RPMI8226 (cell line): ENCODE measurements at regions not wholly inside any gene's neighbourhood (a gene's known extent, or its start where the extent isn't known, plus 50 kb on each side); places are given as distances from the start of the nearest gene placed in this dataset.
A peak's percentile ranks its signal among the peaks of the same experiment; 100 is the strongest.
"Not testable (repeated sequence)": the region's sequence is repeated elsewhere in the genome, so short reads cannot be mapped to it uniquely, and the experiment has no call there.

Experiments used
- DNase-seq: peaks from one replicate; pipeline ENCODE4 v3.0.0-alpha.2; 2015

DNA sequence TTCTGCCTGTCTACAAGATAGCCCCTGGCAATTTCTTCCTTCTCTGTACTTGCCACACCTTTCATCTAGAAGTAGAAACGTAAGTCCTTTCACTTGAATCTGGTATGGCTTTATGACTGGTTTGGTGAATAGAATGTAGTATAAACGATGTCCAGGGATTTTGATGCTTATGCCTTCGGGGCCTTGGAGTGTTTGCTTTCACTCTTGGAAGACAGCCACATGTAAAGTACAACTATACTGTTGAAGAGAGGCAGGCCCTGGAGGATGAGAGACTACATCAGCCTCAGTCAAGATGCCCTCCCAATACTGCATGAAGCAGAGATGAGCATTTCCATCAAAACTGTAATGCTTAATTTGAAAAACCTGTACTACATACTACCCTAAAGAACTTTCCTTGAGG, 553.8 kb upstream of the C9orf72 start:
- no peak for DNase-seq

GRCh38 chr9:28134446-28134976, 561.2 kb upstream of the C9orf72 start:
- no peak for DNase-seq

DNA sequence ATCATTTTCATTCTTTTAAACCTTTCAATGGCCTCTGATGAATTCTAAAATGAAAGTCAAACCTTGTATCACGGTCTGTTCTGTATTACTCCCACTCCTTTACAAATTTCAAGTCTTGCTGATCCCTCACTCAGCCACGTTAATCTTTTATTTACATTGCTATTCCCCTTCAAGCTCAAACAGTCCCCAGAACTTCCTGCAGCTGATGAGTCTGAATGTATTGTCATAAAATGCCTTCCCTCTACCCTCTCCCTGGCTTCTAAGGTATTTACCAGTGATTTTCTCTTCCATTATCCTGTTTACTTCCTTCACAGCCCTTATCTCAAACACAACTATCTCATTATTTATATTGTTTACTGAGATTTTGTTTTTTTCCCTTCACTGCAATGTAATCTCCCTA, 562.3 kb upstream of the C9orf72 start:
- no peak for DNase-seq

- no peak for DNase-seq
Measured at GRCh38 chr9:28136113-28136512, 562.8 kb upstream of the C9orf72 start.

DNA sequence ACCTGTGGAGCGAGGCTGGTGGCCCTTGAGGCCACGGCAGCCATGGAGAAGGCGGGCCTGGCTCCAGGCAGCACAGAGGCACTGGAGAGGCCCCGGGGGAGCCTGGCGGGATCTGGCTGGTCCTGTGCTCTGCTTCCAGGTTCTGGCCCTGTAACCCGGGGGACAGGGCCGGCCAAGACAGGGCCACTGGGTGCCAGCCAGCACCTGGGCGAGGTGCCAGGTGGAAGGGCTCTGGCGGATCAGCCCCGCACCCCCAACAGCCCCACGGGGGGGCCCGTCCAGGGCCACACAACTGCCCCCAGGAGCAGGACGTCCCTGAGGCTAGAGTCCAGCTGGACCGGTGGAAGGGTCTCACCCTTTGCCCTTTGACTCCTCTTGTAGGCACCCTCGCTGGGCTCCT, 574.1 kb upstream of the C9orf72 start:
- DNase-seq: not testable (repeated sequence)

DNA sequence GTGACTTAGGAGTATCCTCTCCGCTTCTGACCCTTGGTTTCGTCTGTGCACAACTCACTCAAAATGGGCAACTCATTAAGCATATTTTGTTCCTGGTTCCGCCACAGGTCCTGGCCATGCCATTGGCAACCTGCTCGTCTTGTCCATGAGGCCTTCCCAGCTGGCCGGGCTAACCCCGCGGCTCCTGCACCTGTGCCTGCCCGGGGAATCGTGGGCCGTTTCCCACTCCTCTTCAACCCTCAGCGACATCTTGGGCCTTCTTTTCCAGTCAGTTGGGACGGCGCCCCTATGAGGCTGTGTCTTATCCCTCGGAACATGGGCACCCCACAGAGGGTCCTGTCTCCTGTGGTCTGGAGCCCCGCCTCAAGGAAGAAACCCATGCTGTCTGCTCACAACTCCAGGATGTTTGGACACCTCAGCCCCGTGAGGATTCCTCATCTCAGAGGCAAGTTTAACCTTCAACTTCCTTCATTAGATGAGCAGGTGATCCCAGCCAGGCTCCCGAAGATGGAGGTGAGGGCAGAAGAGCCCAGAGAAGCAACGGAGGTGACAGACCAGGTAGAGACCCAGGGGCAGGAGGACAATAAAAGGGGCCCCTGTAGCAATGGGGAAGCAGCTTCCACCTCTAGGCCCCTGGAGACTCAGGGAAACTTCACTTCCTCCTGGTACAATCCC, 574.8 kb upstream of the C9orf72 start:
- DNase-seq: not testable (repeated sequence)

DNA sequence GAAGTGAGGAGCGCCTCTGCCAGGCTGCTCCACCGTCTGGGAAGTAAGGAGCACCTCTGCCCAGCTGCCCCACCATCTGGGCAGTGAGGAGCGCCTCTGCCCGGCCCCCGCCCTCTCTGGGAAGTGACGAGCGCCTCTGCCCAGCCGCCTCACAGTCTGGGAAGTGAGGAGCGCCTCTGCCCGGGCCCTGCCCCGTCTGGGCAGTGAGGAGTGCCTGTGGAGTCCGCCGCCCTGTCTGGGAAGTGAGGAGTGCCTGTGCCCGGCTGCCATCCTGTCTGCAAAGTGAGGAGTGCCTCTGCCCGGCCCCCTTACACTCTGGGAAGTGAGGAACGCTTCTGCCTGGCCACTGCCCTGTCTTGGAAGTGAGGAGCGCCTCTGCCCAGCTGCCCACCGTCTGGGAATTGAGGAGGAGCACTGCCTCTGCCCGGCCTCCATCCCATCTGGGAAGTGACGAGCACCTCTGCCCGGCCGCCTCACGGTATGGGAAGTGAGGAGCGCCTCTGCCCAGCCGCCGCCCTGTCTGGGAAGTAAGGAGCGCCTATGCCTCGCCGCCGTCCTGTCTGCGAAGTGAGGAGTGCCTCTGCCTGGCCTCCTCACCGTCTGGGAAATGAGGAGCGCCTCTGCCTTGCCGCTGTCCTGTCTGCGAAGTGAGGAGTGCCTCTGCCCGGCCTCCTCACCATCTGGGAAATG, 576.2 kb upstream of the C9orf72 start:
- DNase-seq: not testable (repeated sequence)

DNA sequence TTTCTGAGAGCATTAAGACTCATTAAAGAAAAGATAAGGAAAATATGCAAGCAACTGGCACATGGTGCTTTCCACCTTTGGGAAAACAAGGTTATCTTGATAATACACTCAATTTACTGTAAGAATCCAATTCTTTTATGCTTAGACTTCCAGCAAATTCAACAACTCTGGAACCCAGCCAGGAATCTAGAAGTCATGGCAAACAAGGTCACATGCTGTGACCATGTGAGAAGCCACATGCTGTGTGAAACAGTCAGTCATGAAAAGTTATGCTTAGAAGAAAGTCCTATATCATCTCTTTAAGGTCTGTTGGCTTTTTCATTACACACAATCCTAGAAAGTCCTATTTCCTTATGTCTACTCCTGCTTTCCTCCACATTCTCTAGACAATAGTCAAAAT, 581.8 kb upstream of the C9orf72 start:
- no peak for DNase-seq

GRCh38 chr9:28155671-28156070, 582.4 kb upstream of the C9orf72 start:
- no peak for DNase-seq

GRCh38 chr9:28158451-28158850, 585.2 kb upstream of the C9orf72 start:
- DNase-seq: no peak

GRCh38 chr9:28163619-28164018, 590.3 kb upstream of the C9orf72 start:
- DNase-seq: no peak

GRCh38 chr9:28166179-28166578, 592.9 kb upstream of the C9orf72 start:
- DNase-seq: no peak

DNA sequence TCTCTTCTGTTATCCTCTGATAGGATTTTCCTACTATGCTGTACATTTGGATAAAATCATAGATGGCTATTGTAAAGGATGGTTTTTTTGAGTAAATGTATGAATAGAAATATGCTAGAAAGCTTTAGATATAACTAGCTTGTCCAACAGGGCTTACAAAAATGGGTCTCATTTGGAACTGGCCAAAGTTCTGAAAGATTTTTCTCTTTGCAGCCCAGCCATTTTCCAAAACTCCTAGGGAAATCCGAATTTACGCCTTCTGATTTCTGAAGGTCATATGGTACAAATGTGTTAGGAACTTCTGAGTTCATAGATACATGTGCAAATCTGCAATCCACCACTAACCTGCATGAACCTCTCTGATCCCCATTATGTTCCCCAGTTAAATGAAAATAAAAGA, 603.9 kb upstream of the C9orf72 start:
- no peak for DNase-seq

- no peak for DNase-seq
Measured at GRCh38 chr9:28177925-28178324, 604.6 kb upstream of the C9orf72 start.

GRCh38 chr9:28179893-28180292, 606.6 kb upstream of the C9orf72 start:
- DNase-seq: no peak

GRCh38 chr9:28190981-28191380, 617.7 kb upstream of the C9orf72 start:
- no peak for DNase-seq

DNA sequence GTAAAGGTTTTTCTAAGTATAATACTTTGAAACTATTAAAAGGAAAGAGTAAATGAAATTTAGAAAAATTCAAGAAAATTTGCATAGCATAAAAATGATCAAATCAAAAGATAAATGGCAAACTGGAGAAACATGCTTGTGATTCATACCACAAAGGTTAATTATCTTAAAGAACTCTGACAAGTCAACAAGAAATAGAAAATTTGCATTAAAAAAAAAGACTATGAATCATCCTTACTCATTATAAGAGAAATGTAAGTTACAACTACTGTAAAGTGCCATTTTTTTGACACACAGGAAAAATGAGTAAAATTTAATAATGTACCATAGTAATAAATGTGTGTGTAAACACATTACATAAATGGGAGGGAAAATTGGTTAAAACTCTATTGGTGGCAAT, 624.4 kb upstream of the C9orf72 start:
- no peak for DNase-seq

DNA sequence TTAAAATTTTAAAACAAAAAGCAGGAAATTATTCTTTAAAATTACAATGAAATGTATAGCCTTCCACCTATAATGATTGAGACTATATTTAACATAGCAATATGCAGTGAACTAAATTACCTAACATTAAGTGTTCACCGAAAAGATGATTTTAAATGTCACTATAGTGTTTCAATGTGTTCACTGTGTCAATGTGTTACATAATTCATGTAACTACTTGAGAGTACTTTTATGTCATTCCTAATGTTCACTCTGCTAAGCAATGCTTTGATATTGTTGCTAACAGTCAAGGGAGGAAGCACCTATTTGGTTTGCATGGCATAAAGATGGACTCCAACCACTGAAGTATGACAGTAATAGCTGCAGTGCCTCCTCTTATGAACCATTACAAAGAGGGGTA, 629.8 kb upstream of the C9orf72 start:
- no peak for DNase-seq

DNA sequence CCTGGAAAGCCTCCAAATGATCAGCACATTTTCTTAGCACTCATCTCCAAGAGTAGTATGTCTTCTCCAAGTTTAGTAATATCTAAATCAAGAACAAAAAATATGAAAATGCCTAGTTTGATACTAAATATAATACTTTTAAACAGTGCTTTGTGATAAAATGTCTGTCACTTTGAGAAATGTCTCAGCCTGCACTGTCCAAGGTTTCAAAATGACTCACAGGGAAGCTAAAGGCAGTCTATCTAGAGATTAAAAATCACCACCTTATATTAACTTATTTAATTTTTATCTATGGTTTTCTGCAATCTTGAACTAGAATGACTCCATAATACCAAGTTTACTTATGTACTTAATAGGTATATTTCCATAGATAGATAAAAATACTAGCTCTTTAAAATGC, 633.0 kb upstream of the C9orf72 start:
- no peak for DNase-seq

- DNase-seq: peak; percentile 67
Measured at GRCh38 chr9:28207657-28208056, 634.4 kb upstream of the C9orf72 start.

GRCh38 chr9:28209130-28209529, 635.8 kb upstream of the C9orf72 start:
- DNase-seq: no peak

GRCh38 chr9:28212979-28213378, 639.7 kb upstream of the C9orf72 start:
- peak; percentile 17 for DNase-seq

DNA sequence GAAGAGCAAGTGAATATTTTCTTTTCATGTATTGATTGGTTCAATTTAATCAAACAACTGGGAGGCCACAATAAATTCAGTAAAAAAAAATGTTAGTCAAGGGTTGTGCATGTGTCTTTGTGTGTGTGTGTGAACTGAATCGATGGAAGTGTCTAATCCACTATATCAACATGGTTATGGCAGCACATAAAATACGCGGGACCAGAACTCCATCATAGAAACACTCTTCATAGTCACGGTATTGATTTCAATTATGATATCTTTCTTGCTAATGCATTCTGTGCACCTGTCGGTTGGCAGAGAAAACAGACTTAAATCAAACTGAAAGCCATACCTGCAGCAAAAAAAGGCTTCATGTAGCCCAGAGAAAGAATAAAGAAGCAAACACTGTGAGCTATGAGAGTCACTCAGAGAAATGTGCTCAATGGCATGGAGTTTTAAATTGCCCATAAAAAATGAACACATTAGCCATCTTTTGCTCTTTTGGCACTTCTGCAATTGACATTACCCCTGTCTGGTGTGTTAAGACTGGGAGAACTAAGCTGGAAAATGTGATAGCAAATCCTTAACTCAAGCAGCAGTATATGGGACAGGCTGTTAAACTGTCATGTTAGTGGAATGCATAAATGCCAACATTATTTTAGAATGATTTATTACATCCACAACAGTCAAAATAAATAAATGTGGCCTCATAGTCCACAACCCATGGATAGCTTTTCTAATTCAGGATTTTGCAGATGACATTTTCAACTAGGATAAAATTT, 642.4 kb upstream of the C9orf72 start:
- no peak for DNase-seq

GRCh38 chr9:28232686-28233085, 659.4 kb upstream of the C9orf72 start:
- DNase-seq: no peak
